Adrenal gland (tissue), 5 donors: ENCODE measurements at regions not wholly inside any gene's neighbourhood (a gene's known extent, or its start where the extent isn't known, plus 50 kb on each side); places are given as distances from the start of the nearest gene placed in this dataset.

Experiments
- POLR2A ChIP-seq, 2 donors: fragments of 450-650 bp; IDR thresholded peaks; one replicate each; pipeline ENCODE4 v1.6.1; 2017; ENCODE audit warnings: antibody characterized with exemption in 2 of 2, mild to moderate bottlenecking in 2 of 2, moderate library complexity in 1 of 2
- TF ChIP-seq, protein P1 (sequence below), 6 experiments: fragments of 450-650 bp in 4 of 6; fragments of 200-600 bp in 2 of 6; sonication (generic) in 1 of 6; IDR thresholded peaks; 1 replicate in 5 of 6; 2 replicates in 1 of 6; pipeline versions ENCODE4 v1.5.1 to v1.8.0; 2016 to 2021; ENCODE audit warnings: antibody characterized with exemption in 6 of 6, mild to moderate bottlenecking in 2 of 6, moderate library complexity in 1 of 6
- donor health status: DM: no; HTN: no; CAD: no.

DNA sequence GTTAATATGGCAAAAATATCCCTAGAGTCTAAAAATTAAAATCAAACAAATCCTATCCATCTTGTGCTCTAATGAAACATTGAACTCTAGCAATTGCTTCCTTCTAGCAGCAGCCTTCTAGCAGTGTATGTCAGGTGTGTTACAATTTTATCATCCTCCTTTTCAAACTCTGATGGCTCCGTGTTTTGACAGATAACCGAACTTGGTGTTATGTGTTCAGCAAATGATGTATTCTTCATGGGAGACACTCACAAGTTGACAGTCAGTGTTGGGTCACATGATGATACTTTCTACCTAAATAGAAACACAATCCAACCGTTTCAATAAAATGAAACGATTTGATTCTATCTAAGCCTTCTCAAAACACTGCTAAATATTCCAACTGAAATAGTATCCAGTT lies 525.3 kb upstream of the NOVA1 start:
- TF ChIP-seq, protein P1, sequence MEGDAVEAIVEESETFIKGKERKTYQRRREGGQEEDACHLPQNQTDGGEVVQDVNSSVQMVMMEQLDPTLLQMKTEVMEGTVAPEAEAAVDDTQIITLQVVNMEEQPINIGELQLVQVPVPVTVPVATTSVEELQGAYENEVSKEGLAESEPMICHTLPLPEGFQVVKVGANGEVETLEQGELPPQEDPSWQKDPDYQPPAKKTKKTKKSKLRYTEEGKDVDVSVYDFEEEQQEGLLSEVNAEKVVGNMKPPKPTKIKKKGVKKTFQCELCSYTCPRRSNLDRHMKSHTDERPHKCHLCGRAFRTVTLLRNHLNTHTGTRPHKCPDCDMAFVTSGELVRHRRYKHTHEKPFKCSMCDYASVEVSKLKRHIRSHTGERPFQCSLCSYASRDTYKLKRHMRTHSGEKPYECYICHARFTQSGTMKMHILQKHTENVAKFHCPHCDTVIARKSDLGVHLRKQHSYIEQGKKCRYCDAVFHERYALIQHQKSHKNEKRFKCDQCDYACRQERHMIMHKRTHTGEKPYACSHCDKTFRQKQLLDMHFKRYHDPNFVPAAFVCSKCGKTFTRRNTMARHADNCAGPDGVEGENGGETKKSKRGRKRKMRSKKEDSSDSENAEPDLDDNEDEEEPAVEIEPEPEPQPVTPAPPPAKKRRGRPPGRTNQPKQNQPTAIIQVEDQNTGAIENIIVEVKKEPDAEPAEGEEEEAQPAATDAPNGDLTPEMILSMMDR (IDR thresholded peaks at IDR 0.05) = no peak
- no peak for TF ChIP-seq POLR2A (IDR thresholded peaks at IDR 0.05)
